ENCODE measurements at regions not wholly inside any gene's neighbourhood (a gene's known extent, or its start where the extent isn't known, plus 50 kb on each side); places are given as distances from the start of the nearest gene placed in this dataset.

DNA sequence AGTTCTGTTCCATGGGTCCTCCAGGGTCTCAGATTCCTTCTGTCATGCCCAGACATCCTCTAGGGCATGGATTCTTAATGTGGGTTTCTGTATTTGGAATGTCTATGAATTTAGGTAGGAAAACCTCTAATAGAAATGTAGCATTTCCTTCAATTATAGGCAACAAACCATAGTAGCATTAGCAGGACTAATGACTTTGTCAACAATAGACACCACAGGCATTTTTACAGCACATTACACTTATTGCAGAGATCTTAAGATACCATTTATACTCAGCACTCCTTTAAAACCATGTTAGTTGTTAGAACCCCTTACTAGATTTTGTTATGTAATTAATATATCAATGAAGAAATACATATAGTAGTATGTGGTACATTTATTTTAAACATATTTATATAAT is 77.8 kb upstream of the TBC1D5 start:
- TF ChIP-seq PAX5 (IDR thresholded peaks at IDR 0.05; ENCODE audit: insufficient read depth, low read length, severe bottlenecking) (no peak), POLR2AphosphoS5 (IDR thresholded peaks at IDR 0.05; ENCODE audit: low read depth, low read length) (no peak)

Measured in GM12891 (cell line).